Activated CD4-positive, alpha-beta T cell treated with anti-CD3 and anti-CD28 coated beads, Interleukin-2, amount 50 U/mL, for 48 hours (primary cell): ENCODE measurements at regions not wholly inside any gene's neighbourhood (a gene's known extent, or its start where the extent isn't known, plus 50 kb on each side); places are given as distances from the start of the nearest gene placed in this dataset.
"Not testable (repeated sequence)": the region's sequence is repeated elsewhere in the genome, so short reads cannot be mapped to it uniquely, and the experiment has no call there.

ENCODE experiments used
- DNase-seq, 2 experiments: peaks; one replicate each; pipeline ENCODE4 v3.0.0-alpha.2; 2020

DNA sequence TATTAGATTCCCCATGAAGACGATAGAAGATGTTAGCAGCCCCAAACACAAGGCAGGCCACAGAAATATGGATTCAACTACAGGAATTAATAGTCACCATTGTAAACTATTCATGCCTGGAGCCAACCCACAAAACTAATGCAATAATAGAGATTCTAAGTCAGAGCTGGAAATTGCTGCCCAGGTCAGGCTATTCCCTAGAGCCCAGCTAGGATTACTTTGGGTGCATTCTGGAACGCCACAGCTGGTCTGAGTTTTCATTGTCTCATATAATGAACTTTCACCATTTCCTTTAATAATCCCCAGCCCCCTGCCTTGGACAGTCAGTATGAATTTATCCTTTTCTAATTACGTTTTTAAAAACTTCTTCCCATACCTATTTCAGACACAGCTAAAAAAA lies 252.6 kb downstream of the PAPSS1 start:
- DNase-seq: no peak

DNA sequence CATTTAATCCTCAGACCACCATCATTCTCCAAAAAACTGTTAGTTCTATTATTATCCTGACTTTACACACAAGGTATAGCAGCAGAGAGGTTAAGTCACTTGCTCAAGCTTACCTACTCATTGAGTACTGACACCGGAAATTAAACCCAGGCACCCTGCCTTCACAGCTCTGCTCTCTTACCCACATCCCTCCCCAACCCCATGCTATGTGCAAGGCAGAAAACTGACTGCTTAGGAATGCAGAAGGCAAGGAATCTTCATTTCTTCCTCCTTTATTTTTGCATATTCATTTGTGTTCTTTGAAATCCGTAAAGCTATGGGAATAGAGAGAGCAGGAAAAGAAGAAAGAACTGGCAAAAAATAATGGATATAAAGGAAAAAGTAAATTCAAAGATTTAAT lies 261.8 kb downstream of the PAPSS1 start:
- no peak for DNase-seq

DNA sequence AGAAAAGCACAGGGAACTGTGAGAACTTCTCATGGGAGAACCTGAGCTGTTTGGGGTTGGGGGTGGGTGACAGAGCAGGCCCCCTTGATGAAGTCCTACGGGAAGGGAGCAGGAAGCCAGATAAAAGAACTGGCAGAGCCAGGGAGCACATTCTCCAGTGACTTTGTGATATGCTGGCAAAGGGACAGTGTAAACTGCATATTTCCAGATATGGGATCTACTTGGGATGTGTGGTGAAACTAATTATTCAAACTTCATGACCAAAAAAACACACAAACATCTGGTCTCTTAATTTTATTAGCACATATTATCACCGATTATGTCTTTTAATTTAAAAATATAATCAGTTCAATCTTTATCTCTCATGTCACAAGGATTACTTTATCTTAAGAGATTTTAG lies 266.0 kb downstream of the PAPSS1 start:
- DNase-seq: no peak

DNA sequence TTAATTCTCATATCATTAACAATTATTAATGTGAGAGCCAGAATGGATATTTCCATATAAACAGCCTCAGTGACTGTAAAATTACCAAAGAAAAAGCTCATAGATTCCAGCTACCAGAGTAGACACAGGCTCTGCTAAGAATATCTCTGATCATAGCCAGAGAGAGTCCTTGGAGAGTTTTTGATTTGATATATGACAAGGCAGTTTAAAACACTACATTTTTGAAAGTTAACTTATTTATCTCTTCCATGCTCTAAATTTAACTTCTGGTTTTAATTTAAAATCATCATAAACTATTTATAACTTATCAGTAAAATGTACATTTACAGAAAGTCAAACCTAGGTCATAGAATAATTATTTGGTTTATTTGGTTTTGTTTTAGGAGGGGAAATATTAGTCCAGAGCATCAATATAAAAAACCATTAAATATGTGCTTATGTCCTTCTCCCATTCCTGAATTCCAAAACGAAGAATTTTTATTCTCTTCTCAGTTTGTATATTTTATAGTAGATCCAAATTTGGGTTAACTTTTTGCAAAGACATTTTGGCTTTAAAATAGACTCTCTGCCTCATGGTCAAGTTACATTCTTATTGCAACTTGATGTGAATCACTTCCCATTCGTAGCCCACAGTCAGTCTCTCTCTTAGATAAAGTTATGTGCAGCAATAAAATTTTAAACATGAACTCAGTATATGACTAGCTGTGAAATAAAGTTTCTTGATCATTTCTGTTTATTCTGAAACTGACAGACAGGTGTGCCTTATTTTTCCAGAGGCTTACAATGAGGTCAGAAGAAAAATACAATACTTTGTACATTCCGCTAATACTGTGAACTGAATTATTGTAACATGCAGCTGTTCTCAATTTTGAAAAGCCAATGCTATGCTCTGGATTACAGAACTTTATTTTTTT lies 267.1 kb downstream of the PAPSS1 start:
- DNase-seq: no peak

DNA sequence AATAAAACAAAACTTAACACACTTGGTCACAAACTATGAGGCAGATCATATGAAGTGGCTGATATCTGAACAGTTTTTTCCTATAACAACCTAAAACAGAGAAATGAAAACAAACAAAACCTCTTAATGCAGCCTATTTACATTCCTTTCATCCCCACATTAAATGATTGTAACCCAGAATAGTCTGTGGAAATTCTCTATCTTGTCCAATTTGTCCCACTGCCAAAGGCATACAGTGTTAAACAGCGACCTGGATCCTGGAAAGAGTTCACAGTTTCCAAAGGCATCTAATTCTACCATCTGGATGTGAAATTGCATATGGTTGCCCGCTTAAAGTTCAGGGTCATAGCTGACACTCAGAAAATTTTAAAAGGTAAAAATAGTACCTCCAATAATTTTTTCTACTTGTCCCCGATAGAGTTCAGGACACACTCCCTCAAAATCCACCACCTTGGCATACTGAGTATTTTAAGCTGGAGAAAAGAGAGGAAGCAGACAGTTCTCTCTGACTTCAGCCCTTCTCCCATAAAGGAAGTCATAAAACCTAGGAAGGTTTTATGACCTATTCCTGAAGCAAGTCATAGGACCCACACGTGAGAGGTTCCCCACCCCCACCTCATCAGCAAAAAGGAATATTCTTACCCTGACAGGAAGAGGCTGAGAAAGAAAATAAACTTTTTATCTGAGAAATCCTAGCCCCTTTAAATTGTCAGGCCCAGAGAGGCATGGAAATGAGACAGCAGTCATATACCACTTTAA lies 270.2 kb downstream of the PAPSS1 start:
- no peak for DNase-seq

DNA sequence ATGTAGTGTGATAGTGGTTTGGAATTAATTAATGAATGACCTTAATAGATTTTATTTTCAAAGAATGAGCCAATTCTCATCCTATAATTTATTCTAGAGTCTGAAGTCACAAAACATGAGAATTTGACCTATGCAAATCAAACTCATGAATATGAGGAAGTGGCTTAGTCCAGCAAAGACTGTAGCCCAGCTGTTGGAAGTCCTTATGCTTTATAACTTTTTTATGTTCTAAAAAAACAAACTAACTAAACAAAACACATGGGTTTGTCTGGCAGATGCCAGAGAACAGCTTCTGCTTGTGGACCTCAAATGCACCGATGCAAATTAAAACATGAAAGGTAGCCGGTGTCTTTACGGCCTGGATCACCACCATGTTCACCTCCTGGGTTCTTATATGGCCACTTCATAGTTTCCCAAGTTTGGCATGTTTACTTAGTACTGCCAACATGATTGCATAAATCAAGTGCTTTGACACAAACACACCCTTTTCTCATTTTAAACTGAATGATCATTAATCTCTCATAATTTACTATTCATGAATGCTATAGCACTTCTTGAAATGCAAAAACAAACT lies 277.4 kb downstream of the PAPSS1 start:
- no peak for DNase-seq

DNA sequence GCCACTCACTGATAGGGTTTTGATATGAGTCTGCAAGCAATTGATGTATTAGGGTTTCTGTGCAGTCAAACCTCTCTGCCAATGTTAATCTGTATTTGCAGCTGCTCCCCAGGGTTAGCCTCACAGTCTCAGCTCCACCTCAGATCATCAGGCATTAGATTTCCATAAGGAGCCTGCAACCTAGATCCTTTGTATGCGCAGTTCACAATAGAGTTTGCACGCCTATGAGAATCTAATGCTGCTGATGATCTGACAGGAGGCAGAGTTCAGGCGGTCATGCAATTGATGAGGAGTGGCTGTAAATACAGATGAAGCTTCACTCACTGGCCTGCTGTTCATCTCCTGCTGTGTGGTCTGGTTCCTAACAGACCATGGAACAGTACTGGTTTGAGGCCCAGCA lies 280.6 kb downstream of the PAPSS1 start:
- no peak for DNase-seq

DNA sequence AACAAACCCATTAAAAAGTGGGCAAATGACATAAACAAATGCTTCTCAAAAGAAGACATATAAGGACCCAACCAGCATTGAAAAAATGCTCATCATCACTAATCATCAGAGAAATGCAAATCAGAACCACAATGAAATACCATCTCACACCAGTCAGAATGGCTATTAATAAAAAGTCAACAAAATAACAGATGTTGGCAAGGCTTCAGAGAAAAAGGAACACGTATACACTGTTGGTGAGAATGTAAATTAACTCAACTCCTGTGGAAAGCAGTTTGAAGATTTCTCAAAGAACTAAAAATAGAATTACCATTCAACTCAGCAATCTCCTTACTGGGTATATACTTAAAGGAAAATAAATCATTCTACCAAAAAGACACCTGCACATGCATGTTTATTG lies 283.6 kb downstream of the PAPSS1 start:
- DNase-seq: not testable (repeated sequence)

DNA sequence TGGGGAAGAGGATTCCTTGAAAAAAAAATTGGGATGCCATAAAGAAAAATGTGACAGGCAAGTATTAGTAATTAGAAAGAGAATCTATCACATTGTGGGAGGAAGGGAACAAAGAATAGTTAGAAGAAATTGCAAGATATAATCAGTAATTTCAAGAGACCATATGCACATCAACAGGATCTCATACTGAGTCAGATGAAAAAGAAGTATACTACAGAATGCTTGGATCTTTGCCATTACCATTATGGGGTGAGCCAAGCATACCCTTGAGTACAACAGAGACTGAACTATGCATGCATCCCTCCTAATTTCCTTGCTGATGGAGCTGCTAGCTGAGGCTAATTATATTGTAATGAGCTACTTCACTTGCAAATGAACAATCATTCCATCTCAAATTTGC lies 287.6 kb downstream of the PAPSS1 start:
- no peak for DNase-seq

DNA sequence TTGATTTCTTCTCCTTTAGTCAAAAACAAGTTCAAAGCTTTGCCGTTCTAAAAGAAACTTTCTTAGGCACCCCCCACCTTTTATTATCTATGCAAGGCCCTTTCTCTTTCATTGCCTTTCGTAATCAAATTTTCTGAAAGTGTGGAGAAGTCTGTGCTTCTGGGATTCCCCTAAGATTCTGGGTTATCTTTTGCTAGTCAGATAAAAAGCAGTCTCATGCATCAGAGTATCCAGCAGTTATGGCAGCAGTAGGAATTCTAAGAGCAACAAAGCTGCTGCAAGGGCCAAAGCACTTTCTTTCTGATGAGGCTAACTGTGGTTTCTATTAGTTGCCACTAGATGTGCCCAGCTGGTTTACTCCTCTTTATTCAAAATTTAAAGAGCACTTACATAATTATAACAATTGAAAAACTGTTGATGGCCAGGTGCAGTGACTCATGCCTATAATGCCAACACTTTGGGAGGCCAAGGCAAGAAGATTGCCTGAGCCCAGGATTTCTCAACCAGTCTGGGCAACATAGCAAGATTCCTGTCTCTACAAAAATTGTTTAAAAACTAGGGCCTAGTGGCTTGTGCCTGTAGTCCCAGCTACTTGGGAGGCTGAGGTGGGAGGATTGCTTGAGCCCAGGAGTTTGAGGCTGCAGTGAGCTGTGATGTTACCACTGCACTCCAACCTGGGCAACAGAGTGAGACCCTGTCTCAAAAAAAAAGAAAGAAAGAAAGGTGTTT lies 296.2 kb downstream of the PAPSS1 start:
- no peak for DNase-seq

DNA sequence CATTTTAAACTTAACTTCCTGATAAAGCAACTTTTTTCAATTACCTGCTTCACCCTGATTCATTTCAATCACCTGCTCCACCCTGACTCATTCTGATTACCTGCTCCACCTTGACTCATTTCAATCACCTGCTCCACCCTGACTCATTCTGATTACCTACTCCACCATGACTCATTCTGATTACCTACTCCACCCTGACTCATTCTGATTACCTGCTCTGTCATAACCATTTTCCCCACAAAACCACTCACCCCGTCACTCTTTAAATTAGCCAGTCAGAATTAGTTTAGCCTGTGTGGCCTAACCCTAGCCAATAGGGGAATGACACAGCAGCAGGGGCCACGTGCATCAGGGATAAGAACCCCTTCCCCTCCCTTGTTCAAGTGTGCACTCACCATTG lies 300.5 kb downstream of the PAPSS1 start:
- peak; percentile 3 to 14 for DNase-seq

DNA sequence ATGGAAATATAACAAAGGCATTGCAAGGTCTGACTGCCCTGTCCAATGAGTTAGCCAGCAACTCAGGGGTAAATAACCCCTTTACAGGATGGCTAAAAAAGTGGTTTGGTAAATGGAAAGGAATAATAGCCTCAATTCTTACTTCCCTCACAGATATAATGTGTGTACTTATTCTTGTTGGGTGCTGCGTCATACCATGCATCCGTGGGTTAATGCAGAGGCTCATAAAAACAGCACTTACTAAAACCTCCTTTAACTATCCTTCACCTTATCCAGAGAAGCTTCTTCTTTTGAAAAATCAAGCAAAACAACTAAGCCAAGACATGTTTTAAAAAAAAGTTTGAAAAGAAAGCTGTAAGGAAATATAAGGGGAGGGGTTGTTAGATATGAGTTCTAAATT lies 301.0 kb downstream of the PAPSS1 start:
- DNase-seq: no peak

DNA sequence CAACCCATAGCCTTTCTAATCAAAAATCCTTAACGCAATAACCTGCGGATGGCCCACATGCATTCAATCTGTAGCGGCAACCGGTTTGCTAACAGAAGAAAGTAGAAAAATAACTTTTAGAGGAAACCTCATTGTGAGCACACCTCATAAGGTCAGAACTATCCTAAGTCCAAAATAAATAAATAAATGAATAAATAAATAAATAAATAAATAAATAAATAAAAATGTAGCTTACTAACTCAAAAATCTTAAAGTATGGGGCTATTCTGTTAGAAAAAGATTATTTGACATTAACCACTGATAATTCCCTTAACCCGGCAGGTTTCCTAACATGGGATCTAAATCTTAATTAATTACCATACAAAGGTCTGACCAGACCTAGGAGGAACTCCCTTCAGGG lies 304.5 kb downstream of the PAPSS1 start:
- not testable (repeated sequence) for DNase-seq

DNA sequence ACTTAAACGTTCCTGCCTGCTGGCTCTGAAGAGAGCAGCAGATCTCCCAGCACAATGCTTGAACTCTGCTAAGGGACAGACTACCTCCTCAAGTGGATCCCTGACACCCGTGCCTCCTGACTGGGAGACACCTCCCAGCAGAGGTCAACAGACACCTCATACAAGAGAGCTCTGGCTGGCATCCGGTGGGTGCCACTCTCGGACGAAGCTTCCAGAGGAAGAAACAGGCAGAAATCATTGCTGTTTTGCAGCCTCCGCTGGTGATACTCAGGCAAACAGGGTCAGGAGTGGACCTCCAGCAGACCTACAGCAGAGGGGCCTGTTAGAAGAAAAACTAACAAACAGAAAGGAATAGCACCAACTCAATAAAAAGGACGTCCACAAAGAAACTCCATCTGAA lies 310.2 kb downstream of the PAPSS1 start:
- not testable (repeated sequence) for DNase-seq

DNA sequence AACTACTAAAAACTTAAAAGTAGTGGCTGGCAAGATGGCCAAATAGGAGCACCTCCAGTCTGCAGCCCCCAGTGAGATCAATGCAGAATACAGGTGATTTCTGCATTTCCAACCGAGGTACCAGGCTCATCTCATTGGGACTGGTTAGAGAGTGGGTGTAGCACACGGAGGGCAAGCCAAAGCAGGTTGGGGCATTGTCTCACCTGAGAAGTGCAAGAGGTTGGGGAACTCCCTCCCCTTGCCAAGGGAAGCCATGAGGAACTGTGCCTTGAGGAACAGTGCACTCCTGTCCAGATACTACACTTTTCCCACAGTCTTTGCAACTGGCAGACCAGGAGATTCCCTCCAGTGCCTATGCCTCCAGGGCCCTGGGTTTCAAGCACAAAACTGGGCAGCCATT lies 311.1 kb downstream of the PAPSS1 start:
- DNase-seq: no peak

DNA sequence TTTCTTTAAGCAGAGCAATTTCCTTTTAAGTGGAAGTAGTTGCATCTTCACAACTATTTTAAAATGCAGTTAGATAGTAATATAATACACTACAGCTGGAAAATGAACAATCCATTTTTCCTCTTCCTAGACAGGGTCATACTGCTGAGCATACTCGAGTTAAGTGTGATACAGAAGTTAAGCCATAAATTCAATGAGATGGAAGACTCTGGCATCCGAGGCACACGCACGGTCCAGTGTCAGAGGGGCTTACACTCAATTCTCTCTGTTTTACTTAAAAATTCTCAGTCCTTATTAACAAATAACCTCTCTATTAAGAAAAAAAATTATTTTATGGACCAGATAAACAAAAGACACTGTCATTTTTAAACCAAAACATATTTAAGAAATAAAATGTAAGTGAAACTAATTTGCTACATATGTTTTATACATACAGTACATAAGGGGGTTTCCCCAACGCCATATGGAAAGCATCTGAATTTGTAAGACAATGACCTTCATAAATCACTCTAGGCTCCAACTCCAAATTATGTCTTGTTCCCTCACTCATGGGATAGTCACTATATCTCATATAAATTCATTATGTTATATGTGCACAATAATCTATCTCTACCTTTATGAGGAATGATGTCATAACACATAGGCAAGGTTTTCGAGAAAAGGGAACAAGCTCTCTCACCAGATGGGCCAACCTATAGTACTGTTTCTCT lies 315.3 kb downstream of the PAPSS1 start:
- DNase-seq: no peak

DNA sequence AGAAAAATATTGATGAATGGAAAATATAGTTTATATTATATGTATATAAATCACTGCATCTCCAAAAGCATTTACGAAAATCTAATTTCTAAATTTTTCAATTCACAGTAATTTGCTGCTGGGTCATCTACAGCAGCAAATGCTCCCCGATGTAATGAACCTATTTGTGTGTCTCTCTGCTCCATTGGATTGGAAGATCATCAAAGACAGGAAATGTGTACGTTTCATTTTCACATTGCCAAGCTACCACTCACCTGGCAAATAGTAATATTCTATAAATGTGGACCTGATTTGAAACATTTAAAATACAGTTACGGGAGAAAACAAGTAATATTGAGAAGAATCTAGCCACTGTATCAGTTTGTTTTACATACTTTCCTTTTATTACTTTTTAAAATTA lies 317.7 kb downstream of the PAPSS1 start:
- DNase-seq: no peak

DNA sequence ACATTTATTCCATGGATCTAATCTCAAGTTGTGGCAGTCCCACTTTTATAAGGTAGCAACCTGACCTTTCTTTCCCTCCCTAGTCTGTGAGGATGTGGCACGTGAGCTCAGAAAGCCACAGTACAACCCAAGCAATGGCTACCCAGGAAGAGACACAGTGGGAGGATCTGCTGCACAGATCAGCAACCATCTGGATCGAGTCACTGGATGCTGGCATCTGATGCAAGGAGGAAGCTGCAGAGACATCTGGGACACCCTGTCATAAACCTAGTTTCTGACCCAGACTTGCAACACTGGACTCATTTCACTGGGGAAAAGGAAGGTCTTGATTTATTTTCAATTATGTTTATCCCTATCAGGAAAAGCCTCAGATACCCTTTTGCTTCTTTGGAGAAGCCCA lies 327.1 kb downstream of the PAPSS1 start:
- no peak for DNase-seq

DNA sequence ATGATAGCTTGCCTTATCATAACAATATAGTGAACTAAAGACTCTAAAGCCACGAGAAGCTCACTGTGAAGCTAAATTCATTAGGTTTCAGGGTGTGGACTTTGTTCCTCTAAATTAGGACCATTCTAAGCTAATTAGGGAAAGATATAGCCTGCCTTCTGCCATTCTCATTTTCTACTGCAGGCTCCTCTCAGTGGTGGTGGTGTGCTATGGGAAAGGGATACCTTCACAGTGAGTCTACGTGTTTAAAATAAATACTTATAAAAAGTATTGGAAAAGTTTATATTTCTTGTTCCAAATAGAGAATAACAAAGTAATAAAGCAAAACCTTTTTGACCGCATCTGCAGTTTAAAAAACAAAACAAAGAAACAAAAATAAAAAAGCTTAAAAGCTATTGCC lies 327.7 kb downstream of the PAPSS1 start:
- DNase-seq: no peak

DNA sequence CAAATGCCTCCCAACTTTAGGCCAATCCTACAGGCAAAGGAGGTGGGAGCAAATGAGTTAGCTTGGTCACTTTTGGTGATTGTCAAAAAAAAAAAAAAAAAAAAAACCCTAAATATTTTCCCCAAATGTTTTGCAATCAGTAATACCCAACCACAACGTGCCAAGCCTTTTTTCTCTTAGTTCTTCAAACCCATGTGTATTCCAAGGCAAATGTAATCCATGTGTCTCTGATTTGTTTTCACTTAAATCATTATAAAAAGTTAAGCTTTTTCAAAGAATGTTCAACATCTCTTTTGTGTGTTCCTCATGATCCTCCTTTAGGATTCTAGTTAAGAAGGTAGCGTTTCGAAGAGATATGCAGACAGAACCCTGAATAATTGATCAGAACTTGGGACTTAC lies 328.4 kb downstream of the PAPSS1 start:
- DNase-seq: no peak

DNA sequence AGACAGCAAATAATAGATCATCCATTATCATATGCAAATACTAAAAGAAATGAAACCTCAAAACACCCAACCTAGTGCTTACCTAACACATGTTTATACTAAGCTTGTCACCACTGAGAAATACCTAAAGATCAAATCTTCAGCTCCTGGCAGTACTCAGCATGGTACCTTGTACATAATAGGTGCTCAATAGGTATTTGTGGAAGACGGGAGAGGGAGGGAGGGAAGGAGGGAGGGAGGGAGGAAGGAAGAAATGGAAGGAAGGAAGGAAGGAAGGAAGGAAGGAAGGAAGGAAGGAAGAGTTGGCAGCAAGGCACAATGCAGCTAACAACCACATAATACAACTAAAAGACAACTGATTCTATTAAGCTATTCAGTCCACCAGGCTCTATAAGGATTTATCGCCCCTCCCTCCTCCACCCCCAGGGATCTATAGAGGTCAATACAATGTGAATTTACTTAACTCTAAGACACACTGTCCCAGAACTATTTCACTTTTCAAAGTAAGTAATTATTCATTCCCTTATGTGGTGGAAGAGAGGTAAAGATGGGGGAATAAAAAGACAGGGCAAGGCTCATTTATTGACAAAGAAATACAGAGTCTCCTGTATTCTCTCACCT lies 328.9 kb downstream of the PAPSS1 start:
- DNase-seq: no peak

DNA sequence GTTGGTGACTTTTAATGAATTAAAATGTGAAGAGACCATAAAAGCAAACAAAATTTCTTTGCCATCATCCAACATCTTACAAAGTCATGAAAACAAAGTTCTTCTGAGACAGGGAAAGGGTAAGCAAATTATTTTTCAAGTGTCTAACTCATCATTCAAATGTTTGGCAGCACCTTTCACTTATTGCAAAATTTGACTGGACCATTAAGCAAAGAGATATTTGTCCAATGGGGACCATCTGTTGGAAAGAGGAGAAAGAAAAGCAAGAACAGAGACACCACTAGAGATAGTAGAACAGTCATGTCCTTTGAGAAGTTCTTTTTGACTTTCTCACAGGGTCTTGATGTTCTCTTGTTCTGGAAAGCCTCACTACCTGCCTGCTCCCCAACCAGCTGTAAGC lies 330.1 kb downstream of the PAPSS1 start:
- DNase-seq: no peak
